Transverse colon (tissue), 4 donors: ENCODE measurements at regions not wholly inside any gene's neighbourhood (a gene's known extent, or its start where the extent isn't known, plus 50 kb on each side); places are given as distances from the start of the nearest gene placed in this dataset.

Source experiments
- POLR2A ChIP-seq: fragments of 450-650 bp; IDR thresholded peaks from one replicate; pipeline ENCODE4 v1.6.1; 2016; ENCODE audit warnings: antibody characterized with exemption, mild to moderate bottlenecking, moderate library complexity
- POLR2AphosphoS5 ChIP-seq, 3 donors: sonication (generic); formaldehyde crosslinking; IDR thresholded peaks; one replicate each; pipeline ENCODE4 v1.6.1; 2016; ENCODE audit warnings: antibody characterized with exemption in 3 of 3
- TF ChIP-seq, protein P1 (sequence below), 5 experiments: fragments of 200-600 bp in 3 of 5; fragments of 450-650 bp in 2 of 5; sonication (generic) in 3 of 5; IDR thresholded peaks; 1 replicate in 2 of 5; 2 replicates in 3 of 5; pipeline ENCODE4 v1.5.1; 2016 to 2017; ENCODE audit warnings: antibody characterized with exemption in 5 of 5, inconsistent platforms in 3 of 5, mild to moderate bottlenecking in 2 of 5, moderate library complexity in 1 of 5

DNA sequence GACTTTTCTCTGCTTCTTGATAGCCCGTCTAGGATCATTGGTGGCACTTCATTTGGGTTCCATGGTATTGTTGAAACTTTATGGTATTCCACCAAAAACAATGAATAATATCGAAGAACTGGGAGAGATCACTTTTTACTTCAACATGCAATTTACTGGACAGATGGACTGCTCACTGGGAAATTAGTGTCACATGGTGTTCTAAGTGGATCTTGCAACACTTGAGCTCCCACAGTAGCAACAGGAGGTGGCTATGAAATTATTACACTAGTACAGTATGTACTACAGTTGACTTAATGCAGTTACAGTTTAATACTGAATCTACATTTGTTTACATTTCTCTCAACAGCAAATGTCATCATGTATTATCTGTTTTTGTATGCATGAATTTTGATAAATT, 997.3 kb downstream of the REEP3 start:
- TF ChIP-seq POLR2A (no peak), POLR2AphosphoS5 (IDR thresholded peaks at IDR 0.05) (no peak)
- TF ChIP-seq, protein P1, sequence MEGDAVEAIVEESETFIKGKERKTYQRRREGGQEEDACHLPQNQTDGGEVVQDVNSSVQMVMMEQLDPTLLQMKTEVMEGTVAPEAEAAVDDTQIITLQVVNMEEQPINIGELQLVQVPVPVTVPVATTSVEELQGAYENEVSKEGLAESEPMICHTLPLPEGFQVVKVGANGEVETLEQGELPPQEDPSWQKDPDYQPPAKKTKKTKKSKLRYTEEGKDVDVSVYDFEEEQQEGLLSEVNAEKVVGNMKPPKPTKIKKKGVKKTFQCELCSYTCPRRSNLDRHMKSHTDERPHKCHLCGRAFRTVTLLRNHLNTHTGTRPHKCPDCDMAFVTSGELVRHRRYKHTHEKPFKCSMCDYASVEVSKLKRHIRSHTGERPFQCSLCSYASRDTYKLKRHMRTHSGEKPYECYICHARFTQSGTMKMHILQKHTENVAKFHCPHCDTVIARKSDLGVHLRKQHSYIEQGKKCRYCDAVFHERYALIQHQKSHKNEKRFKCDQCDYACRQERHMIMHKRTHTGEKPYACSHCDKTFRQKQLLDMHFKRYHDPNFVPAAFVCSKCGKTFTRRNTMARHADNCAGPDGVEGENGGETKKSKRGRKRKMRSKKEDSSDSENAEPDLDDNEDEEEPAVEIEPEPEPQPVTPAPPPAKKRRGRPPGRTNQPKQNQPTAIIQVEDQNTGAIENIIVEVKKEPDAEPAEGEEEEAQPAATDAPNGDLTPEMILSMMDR (IDR thresholded peaks at IDR 0.05), result no peak
